ENCODE measurements at regions not wholly inside any gene's neighbourhood (a gene's known extent, or its start where the extent isn't known, plus 50 kb on each side); places are given as distances from the start of the nearest gene placed in this dataset.

GRCh38 chr11:70586261-70587074 lies 188.1 kb downstream of the CTTN start:
- no peak overlapping the region for H3K27ac Mint-ChIP-seq
- DNase-seq = no peak
- no peak overlapping the region for H3K4me3 Mint-ChIP-seq
- H3K36me3 Mint-ChIP-seq (ENCODE audit: low read depth) = no peaks in the 10 kb centered on the region
- peaks cover 4% of the 10 kb centered on the region for H3K9me3 Mint-ChIP-seq
- H3K4me1 Mint-ChIP-seq = peaks cover 17% of the 10 kb centered on the region
- CTCF ChIA-PET = no interaction called here
- H3K27me3 Mint-ChIP-seq = peaks cover 37% of the 10 kb centered on the region
- POLR2A ChIA-PET = no interaction called here

- no peak overlapping the region for H3K4me3 Mint-ChIP-seq
- H3K36me3 Mint-ChIP-seq (ENCODE audit: low read depth) = no peaks in the 10 kb centered on the region
- ChIA-PET POLR2A (no interaction called here), CTCF (no interaction called here)
- DNase-seq = no peak
- H3K27me3 Mint-ChIP-seq = peaks cover 38% of the 10 kb centered on the region
- H3K4me1 Mint-ChIP-seq = peaks cover 17% of the 10 kb centered on the region
- H3K9me3 Mint-ChIP-seq = peaks cover 4% of the 10 kb centered on the region
- H3K27ac Mint-ChIP-seq = no peak overlapping the region
Observed at GRCh38 chr11:70587075-70587389, 188.7 kb downstream of the CTTN start.

GRCh38 chr11:70590356-70590991 lies 192.1 kb downstream of the CTTN start:
- Mint-ChIP-seq H3K4me1 (peaks cover 17% of the 10 kb centered on the region), H3K4me3 (no peak overlapping the region), H3K27me3 (peaks cover 40% of the 10 kb centered on the region), H3K27ac (peak overlapping the region; percentile 64), H3K36me3 (ENCODE audit: low read depth) (no peaks in the 10 kb centered on the region), H3K9me3 (peaks cover 4% of the 10 kb centered on the region)
- ChIA-PET CTCF (interaction anchor here (0.6 kb wide), 1 partner anchor 167 kb away, joined by 3 read pairs; no protein-coding TSS in a partner anchor), POLR2A (no interaction called here)
- DNase-seq = peak; percentile 51

- DNase-seq = no peak
- H3K36me3 Mint-ChIP-seq (ENCODE audit: low read depth) = no peaks in the 10 kb centered on the region
- H3K27ac Mint-ChIP-seq = no peak overlapping the region
- ChIA-PET CTCF (no interaction called here), POLR2A (no interaction called here)
- H3K9me3 Mint-ChIP-seq = peaks cover 4% of the 10 kb centered on the region
- H3K4me3 Mint-ChIP-seq = no peak overlapping the region
- peaks cover 30% of the 10 kb centered on the region for H3K27me3 Mint-ChIP-seq
- H3K4me1 Mint-ChIP-seq = peaks cover 17% of the 10 kb centered on the region
Observed at GRCh38 chr11:70592641-70593165, 194.4 kb downstream of the CTTN start.

GRCh38 chr11:70593446-70593983 lies 195.2 kb downstream of the CTTN start:
- Mint-ChIP-seq H3K27me3 (peaks cover 26% of the 10 kb centered on the region), H3K9me3 (peaks cover 2% of the 10 kb centered on the region), H3K4me3 (no peak overlapping the region), H3K36me3 (ENCODE audit: low read depth) (no peaks in the 10 kb centered on the region), H3K4me1 (peaks cover 17% of the 10 kb centered on the region), H3K27ac (no peak overlapping the region)
- no peak for DNase-seq
- ChIA-PET POLR2A (no interaction called here), CTCF (no interaction called here)

- no peaks in the 10 kb centered on the region for H3K36me3 Mint-ChIP-seq (ENCODE audit: low read depth)
- peaks cover 17% of the 10 kb centered on the region for H3K4me1 Mint-ChIP-seq
- no peak overlapping the region for H3K4me3 Mint-ChIP-seq
- H3K9me3 Mint-ChIP-seq = peaks cover 2% of the 10 kb centered on the region
- H3K27ac Mint-ChIP-seq = no peak overlapping the region
- POLR2A ChIA-PET = no interaction called here
- no peak for DNase-seq
- H3K27me3 Mint-ChIP-seq = peaks cover 25% of the 10 kb centered on the region
- CTCF ChIA-PET = no interaction called here
Observed at GRCh38 chr11:70594031-70594430, 195.7 kb downstream of the CTTN start.

- Mint-ChIP-seq H3K9me3 (peaks cover under 1% of the 10 kb centered on the region), H3K4me3 (no peak overlapping the region), H3K4me1 (peaks cover 15% of the 10 kb centered on the region), H3K27ac (no peak overlapping the region), H3K36me3 (ENCODE audit: low read depth) (no peaks in the 10 kb centered on the region), H3K27me3 (peaks cover 20% of the 10 kb centered on the region)
- ChIA-PET POLR2A (no interaction called here), CTCF (no interaction called here)
- no peak for DNase-seq
Observed at GRCh38 chr11:70594606-70595005, 196.3 kb downstream of the CTTN start.

- H3K27ac Mint-ChIP-seq = no peak overlapping the region
- H3K4me3 Mint-ChIP-seq = no peak overlapping the region
- no peak for DNase-seq
- H3K36me3 Mint-ChIP-seq (ENCODE audit: low read depth) = no peaks in the 10 kb centered on the region
- H3K27me3 Mint-ChIP-seq = peaks cover 20% of the 10 kb centered on the region
- peaks cover 12% of the 10 kb centered on the region for H3K4me1 Mint-ChIP-seq
- ChIA-PET CTCF (no interaction called here), POLR2A (no interaction called here)
- no peaks in the 10 kb centered on the region for H3K9me3 Mint-ChIP-seq
Observed at GRCh38 chr11:70595016-70595415, 196.7 kb downstream of the CTTN start.

- peaks cover 21% of the 10 kb centered on the region for H3K27me3 Mint-ChIP-seq
- ChIA-PET CTCF (no interaction called here), POLR2A (no interaction called here)
- no peak overlapping the region for H3K4me3 Mint-ChIP-seq
- DNase-seq = no peak
- no peaks in the 10 kb centered on the region for H3K36me3 Mint-ChIP-seq (ENCODE audit: low read depth)
- H3K9me3 Mint-ChIP-seq = no peaks in the 10 kb centered on the region
- no peak overlapping the region for H3K27ac Mint-ChIP-seq
- H3K4me1 Mint-ChIP-seq = peaks cover 7% of the 10 kb centered on the region
Observed at GRCh38 chr11:70595452-70595851, 197.1 kb downstream of the CTTN start.

GRCh38 chr11:70596091-70596490 lies 197.8 kb downstream of the CTTN start:
- ChIA-PET CTCF (no interaction called here), POLR2A (no interaction called here)
- Mint-ChIP-seq H3K4me1 (peaks cover 2% of the 10 kb centered on the region), H3K9me3 (no peaks in the 10 kb centered on the region), H3K4me3 (no peak overlapping the region), H3K27me3 (peaks cover 20% of the 10 kb centered on the region), H3K36me3 (ENCODE audit: low read depth) (no peaks in the 10 kb centered on the region), H3K27ac (no peak overlapping the region)
- no peak for DNase-seq

- CTCF ChIA-PET = no interaction called here
- Mint-ChIP-seq H3K27me3 (peaks cover 17% of the 10 kb centered on the region), H3K4me1 (no peaks in the 10 kb centered on the region), H3K4me3 (no peak overlapping the region), H3K27ac (no peak overlapping the region), H3K9me3 (no peaks in the 10 kb centered on the region), H3K36me3 (ENCODE audit: low read depth) (no peaks in the 10 kb centered on the region)
- no peak for DNase-seq
- POLR2A ChIA-PET = no interaction called here
Observed at GRCh38 chr11:70597006-70597555, 198.8 kb downstream of the CTTN start.

- Mint-ChIP-seq H3K27ac (no peak overlapping the region), H3K9me3 (no peaks in the 10 kb centered on the region), H3K27me3 (peaks cover 21% of the 10 kb centered on the region), H3K4me3 (no peak overlapping the region), H3K36me3 (ENCODE audit: low read depth) (no peaks in the 10 kb centered on the region), H3K4me1 (no peaks in the 10 kb centered on the region)
- ChIA-PET CTCF (no interaction called here), POLR2A (no interaction called here)
- no peak for DNase-seq
Observed at GRCh38 chr11:70597751-70598625, 199.7 kb downstream of the CTTN start.
